ENCODE measurements at regions not wholly inside any gene's neighbourhood (a gene's known extent, or its start where the extent isn't known, plus 50 kb on each side); places are given as distances from the start of the nearest gene placed in this dataset.

- Histone ChIP-seq H2BK12ac (ENCODE audit: low read depth, low read length) (no peak overlapping the region), H3K27ac (ENCODE audit: low read depth, low read length) (no peak overlapping the region), H3K9ac (replicated peaks in 1 of 4; ENCODE audit: extremely low read depth in 1 of 4, low read depth in 3 of 4, low read length in 3 of 4) (no peak overlapping the region), H2AK5ac (ENCODE audit: low read depth, low read length) (no peak overlapping the region), H3K56ac (replicated peaks; ENCODE audit: insufficient read length, low read depth, low read length) (no peak overlapping the region), H3K23ac (ENCODE audit: insufficient read length) (no peak overlapping the region), H2BK15ac (ENCODE audit: low read length) (no peak overlapping the region), H3K9me3 (ENCODE audit: insufficient read depth in 2 of 2, low read depth in 1 of 2, low read length in 1 of 2) (no peaks in the 10 kb centered on the region), H3K79me2 (ENCODE audit: control insufficient read depth in 1 of 2, insufficient read depth in 2 of 2, low read length in 2 of 2) (no peaks in the 10 kb centered on the region), H3K4me3 (ENCODE audit: extremely low read depth in 1 of 4, insufficient read depth in 2 of 4, low read depth in 3 of 4, low read length in 4 of 4) (no peak overlapping the region), H4K91ac (replicated peaks; ENCODE audit: insufficient read length, low read length) (no peak overlapping the region), H3K36me3 (ENCODE audit: control insufficient read depth in 2 of 4, insufficient read depth in 4 of 4, low read length in 3 of 4) (no peaks in the 10 kb centered on the region), H4K20me1 (replicated peaks in 1 of 2; ENCODE audit: control insufficient read depth in 1 of 2, insufficient read depth in 2 of 2, low read length in 2 of 2) (no peaks in the 10 kb centered on the region), H3K4ac (replicated peaks; ENCODE audit: insufficient read length, low read depth, low read length) (no peak overlapping the region), H3K27me3 (replicated peaks in 1 of 4; ENCODE audit: control insufficient read depth in 3 of 4, extremely low read depth in 1 of 4, insufficient read depth in 3 of 4, low read length in 3 of 4) (no peaks in the 10 kb centered on the region), H4K5ac (ENCODE audit: insufficient read length, low read depth, low read length) (no peak overlapping the region), H2BK120ac (replicated peaks; ENCODE audit: low read depth, low read length) (no peak overlapping the region), H2AFZ (ENCODE audit: low read length) (no peak overlapping the region), H3K4me1 (replicated peaks in 1 of 4; ENCODE audit: control insufficient read depth in 3 of 4, insufficient read depth in 4 of 4, low read length in 3 of 4) (no peaks in the 10 kb centered on the region), H3K23me2 (ENCODE audit: low read depth, low read length) (no peaks in the 10 kb centered on the region), H2BK20ac (ENCODE audit: low read length) (no peak overlapping the region), H3K18ac (ENCODE audit: extremely low read depth, low read length) (no peak overlapping the region), H4K8ac (ENCODE audit: extremely low read depth, insufficient read depth, low read length) (no peak overlapping the region), H3K79me1 (ENCODE audit: low read depth, low read length) (no peaks in the 10 kb centered on the region), H3K14ac (ENCODE audit: insufficient read length) (no peak overlapping the region), H3K4me2 (ENCODE audit: insufficient read depth in 1 of 2, low read depth in 2 of 2, low read length in 2 of 2) (no peak overlapping the region), H2BK5ac (ENCODE audit: low read depth, low read length) (no peak overlapping the region)
- TF ChIP-seq ATF2 (IDR thresholded peaks at IDR 0.05; ENCODE audit: low read length): no peak
- TF ChIP-seq USF2 (IDR thresholded peaks at IDR 0.05; ENCODE audit: low read length): no peak
- TF ChIP-seq SRF (IDR thresholded peaks at IDR 0.05; ENCODE audit: low read depth, low read length): no peak
- TF ChIP-seq SIN3A (conservative IDR thresholded peaks at IDR 0.05 in 1 of 2, IDR thresholded peaks at IDR 0.05 in 1 of 2; ENCODE audit: low read depth in 1 of 2, low read length in 2 of 2): no peak
- no peak for TF ChIP-seq TAF7 (optimal IDR thresholded peaks at IDR 0.05; ENCODE audit: borderline replicate concordance, low read depth, low read length)
- TF ChIP-seq BRCA1 (IDR thresholded peaks at IDR 0.05; ENCODE audit: low read depth, low read length): no peak
- no peak for TF ChIP-seq TBP (IDR thresholded peaks at IDR 0.05; ENCODE audit: low read depth, low read length)
- no peak for TF ChIP-seq HDAC2 (IDR thresholded peaks at IDR 0.05; ENCODE audit: borderline replicate concordance in 1 of 2, low read depth in 2 of 2, low read length in 2 of 2)
- TF ChIP-seq HDAC6 (IDR thresholded peaks at IDR 0.05; ENCODE audit: low read depth, low read length): no peak
- TF ChIP-seq CEBPB (IDR thresholded peaks at IDR 0.05; ENCODE audit: low read depth, low read length): no peak
- no peak for TF ChIP-seq CHD1 (IDR thresholded peaks at IDR 0.05; ENCODE audit: low read depth, low read length)
- no peak for TF ChIP-seq MAX (IDR thresholded peaks at IDR 0.05)
- ChIA-PET POLR2A (ENCODE audit: partially characterized antibody) (no interaction called here), CTCF (ENCODE audit: partially characterized antibody) (interaction anchor here (1.9 kb wide), 1 partner anchor 11 kb away, joined by 8 read pairs; no protein-coding TSS in a partner anchor)
- DNase-seq (ENCODE audit: low read depth in 1 of 2, low spot score in 2 of 2): no peak
- 93% methylated on average over 1 of the region's 1 CpG; no CpG with 5 or more reads in 1 of the 2 experiments for WGBS, 2 experiments (ENCODE audit: extremely low coverage in 1 of 2, insufficient coverage in 1 of 2, insufficient read length in 1 of 2, insufficient replicate concordance in 2 of 2, low coverage in 1 of 2, low lambda C conversion rate in 2 of 2, missing lambda C conversion rate in 1 of 2)
- no peak for FAIRE-seq
Measured at GRCh38 chr15:38758043-38758442, 193.4 kb upstream of the RASGRP1 start.
